SJCRH30 (cell line): ENCODE measurements at regions not wholly inside any gene's neighbourhood (a gene's known extent, or its start where the extent isn't known, plus 50 kb on each side); places are given as distances from the start of the nearest gene placed in this dataset.

Experiments used
- DNase-seq, 2 experiments: peaks; one replicate each; pipeline ENCODE4 v3.0.0-alpha.2; 2015 to 2020
- H3K27ac ChIP-seq: fragments of 250-450 bp; sonication (Bioruptor Pico); 2 replicates; pipeline ENCODE4 v1.5.1; 2020; ENCODE audit warnings: mild to moderate bottlenecking, moderate library complexity
- H3K27me3 ChIP-seq: fragments of 250-450 bp; sonication (Bioruptor Pico); 2 replicates; pipeline ENCODE4 v1.5.1; 2020; ENCODE audit warnings: mild to moderate bottlenecking, moderate library complexity
- H3K36me3 ChIP-seq: fragments of 250-450 bp; sonication (Bioruptor Pico); 2 replicates; pipeline ENCODE4 v1.5.1; 2020; ENCODE audit warnings: mild to moderate bottlenecking, moderate library complexity
- H3K4me1 ChIP-seq: fragments of 250-450 bp; sonication (Bioruptor Pico); 2 replicates; pipeline ENCODE4 v1.5.1; 2020; ENCODE audit warnings: mild to moderate bottlenecking, moderate library complexity
- H3K4me3 ChIP-seq: fragments of 250-450 bp; sonication (Bioruptor Pico); 2 replicates; pipeline ENCODE4 v1.5.1; 2020; ENCODE audit warnings: mild to moderate bottlenecking, moderate library complexity
- H3K9me3 ChIP-seq: fragments of 250-450 bp; sonication (Bioruptor Pico); replicated peaks from 2 replicates; pipeline ENCODE4 v1.5.1; 2020; ENCODE audit warnings: mild to moderate bottlenecking, moderate library complexity

DNA sequence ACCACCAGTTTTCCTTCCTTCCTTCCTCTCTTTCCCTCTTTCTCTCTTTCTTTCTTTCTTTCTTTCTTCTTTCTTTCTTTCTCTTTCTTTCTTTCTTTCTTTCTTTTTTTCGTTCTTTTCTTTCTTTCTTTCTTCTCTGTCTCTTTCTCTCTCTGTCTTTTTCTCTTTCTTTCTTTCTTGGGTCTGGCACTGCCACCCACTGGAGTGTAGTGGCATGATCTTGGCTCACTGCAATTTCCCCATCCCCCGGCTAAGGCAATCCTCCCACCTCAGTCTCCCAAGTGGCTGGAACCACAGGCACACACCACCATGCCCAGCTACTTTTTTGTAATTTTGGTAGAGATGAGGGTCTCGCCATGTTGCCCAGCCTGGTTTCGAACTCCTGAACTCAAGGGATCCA is 51.6 kb upstream of the NHS start:
- H3K27ac ChIP-seq = no peak overlapping the region
- no peaks in the 10 kb centered on the region for H3K4me1 ChIP-seq
- no peaks in the 10 kb centered on the region for H3K27me3 ChIP-seq
- no peak for DNase-seq
- no peaks in the 10 kb centered on the region for H3K36me3 ChIP-seq
- no peaks in the 10 kb centered on the region for H3K9me3 ChIP-seq
- no peak overlapping the region for H3K4me3 ChIP-seq
